ENCODE measurements at regions not wholly inside any gene's neighbourhood (a gene's known extent, or its start where the extent isn't known, plus 50 kb on each side); places are given as distances from the start of the nearest gene placed in this dataset.

DNA sequence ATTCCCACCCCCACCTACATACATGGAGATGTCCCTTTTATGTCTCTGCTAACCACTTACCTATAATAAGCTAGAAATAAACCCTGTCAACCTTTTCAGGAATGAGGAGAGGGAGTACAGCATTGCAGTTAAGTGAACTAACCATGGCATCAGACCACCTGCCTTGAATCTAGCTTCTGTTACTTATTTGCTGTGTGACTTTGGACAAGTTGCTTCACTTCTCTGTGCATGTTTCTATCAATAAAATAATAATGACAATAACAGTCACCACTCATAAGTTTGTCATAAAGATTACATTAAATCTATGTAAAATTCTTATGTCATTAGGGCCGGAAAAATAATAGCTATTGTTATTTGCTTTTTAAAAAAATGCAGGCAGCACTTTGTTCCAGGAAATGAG is 881.1 kb upstream of the AUTS2 start:
- WGBS (ENCODE audit: insufficient coverage), result no CpG with 5 or more reads among the region's 1 CpG
- no peaks in the 10 kb centered on the region for H3K27me3 Mint-ChIP-seq
- no peak for DNase-seq
- POLR2A ChIA-PET, result no interaction called here
- Histone ChIP-seq H3K27ac (ENCODE audit: low read length) (no peak overlapping the region), H3K36me3 (ENCODE audit: control insufficient read depth in 2 of 2, extremely low read depth in 1 of 2, insufficient read depth in 1 of 2, low read length in 1 of 2) (no peaks in the 10 kb centered on the region), H3K4me3 (ENCODE audit: control insufficient read depth in 1 of 2, extremely low read depth in 1 of 2, low read length in 1 of 2) (no peak overlapping the region), H3K4me1 (ENCODE audit: control insufficient read depth in 1 of 2, extremely low read depth in 1 of 2, insufficient read depth in 2 of 2, low read length in 2 of 2) (no peaks in the 10 kb centered on the region), H3K9me3 (no peaks in the 10 kb centered on the region), H3K27me3 (replicated peaks in 1 of 2; ENCODE audit: control insufficient read depth in 2 of 2, extremely low read depth in 1 of 2, insufficient read depth in 2 of 2, low read length in 1 of 2) (no peaks in the 10 kb centered on the region)
- peaks cover 2 to 6% (median 4%) of the 10 kb centered on the region in 3 donors for H3K9me3 Mint-ChIP-seq
- H3K27ac Mint-ChIP-seq, result no peak overlapping the region
- no peak for ATAC-seq (replicated peaks in 1 of 4)
- H3K4me1 Mint-ChIP-seq, result no peaks in the 10 kb centered on the region
- H3K4me3 Mint-ChIP-seq, result no peak overlapping the region
- CTCF ChIA-PET, result interaction anchor here in 1 of 2 donors (0.6 to 0.7 kb wide), 3 partner anchors 8 to 1306 kb away, joined by 3 to 4 read pairs (median 3); no protein-coding TSS in a partner anchor
- no peaks in the 10 kb centered on the region for H3K36me3 Mint-ChIP-seq

GRCh38 chr7:68718097-68718551 is 880.2 kb upstream of the AUTS2 start:
- POLR2A ChIA-PET, result no interaction called here
- Histone ChIP-seq H3K4me3 (ENCODE audit: control insufficient read depth in 1 of 2, extremely low read depth in 1 of 2, low read length in 1 of 2) (no peak overlapping the region), H3K27ac (ENCODE audit: low read length) (no peak overlapping the region), H3K9me3 (no peaks in the 10 kb centered on the region), H3K27me3 (replicated peaks in 1 of 2; ENCODE audit: control insufficient read depth in 2 of 2, extremely low read depth in 1 of 2, insufficient read depth in 2 of 2, low read length in 1 of 2) (no peaks in the 10 kb centered on the region), H3K4me1 (ENCODE audit: control insufficient read depth in 1 of 2, extremely low read depth in 1 of 2, insufficient read depth in 2 of 2, low read length in 2 of 2) (no peaks in the 10 kb centered on the region), H3K36me3 (ENCODE audit: control insufficient read depth in 2 of 2, extremely low read depth in 1 of 2, insufficient read depth in 1 of 2, low read length in 1 of 2) (no peaks in the 10 kb centered on the region)
- CTCF ChIA-PET, result no interaction called here
- ATAC-seq (replicated peaks in 1 of 4) (no peak), DNase-seq (no peak)
- no peak overlapping the region for H3K4me3 Mint-ChIP-seq
- no peaks in the 10 kb centered on the region for H3K27me3 Mint-ChIP-seq
- H3K27ac Mint-ChIP-seq, result no peak overlapping the region
- no CpG with 5 or more reads among the region's 1 CpG for WGBS (ENCODE audit: insufficient coverage)
- peaks cover 8 to 9% (median 9%) of the 10 kb centered on the region in 3 donors for H3K9me3 Mint-ChIP-seq
- H3K36me3 Mint-ChIP-seq, result no peaks in the 10 kb centered on the region
- no peaks in the 10 kb centered on the region for H3K4me1 Mint-ChIP-seq

GRCh38 chr7:68720697-68721096 is 877.6 kb upstream of the AUTS2 start:
- DNase-seq (no peak), ATAC-seq (replicated peaks in 1 of 4) (no peak)
- Histone ChIP-seq H3K36me3 (ENCODE audit: control insufficient read depth in 2 of 2, extremely low read depth in 1 of 2, insufficient read depth in 1 of 2, low read length in 1 of 2) (no peaks in the 10 kb centered on the region), H3K27me3 (replicated peaks in 1 of 2; ENCODE audit: control insufficient read depth in 2 of 2, extremely low read depth in 1 of 2, insufficient read depth in 2 of 2, low read length in 1 of 2) (no peaks in the 10 kb centered on the region), H3K27ac (ENCODE audit: low read length) (no peak overlapping the region), H3K4me1 (ENCODE audit: control insufficient read depth in 1 of 2, extremely low read depth in 1 of 2, insufficient read depth in 2 of 2, low read length in 2 of 2) (no peaks in the 10 kb centered on the region), H3K4me3 (ENCODE audit: control insufficient read depth in 1 of 2, extremely low read depth in 1 of 2, low read length in 1 of 2) (no peak overlapping the region), H3K9me3 (no peaks in the 10 kb centered on the region)
- H3K36me3 Mint-ChIP-seq, result no peaks in the 10 kb centered on the region
- H3K4me1 Mint-ChIP-seq, result no peaks in the 10 kb centered on the region
- no peak overlapping the region for H3K27ac Mint-ChIP-seq
- ChIA-PET CTCF (no interaction called here), POLR2A (no interaction called here)
- no peaks in the 10 kb centered on the region for H3K27me3 Mint-ChIP-seq
- 73% methylated on average over 3 of the region's 5 CpGs for WGBS (ENCODE audit: insufficient coverage)
- no peak overlapping the region for H3K4me3 Mint-ChIP-seq
- H3K9me3 Mint-ChIP-seq, result peaks cover 8 to 16% (median 12%) of the 10 kb centered on the region in 3 donors

DNA sequence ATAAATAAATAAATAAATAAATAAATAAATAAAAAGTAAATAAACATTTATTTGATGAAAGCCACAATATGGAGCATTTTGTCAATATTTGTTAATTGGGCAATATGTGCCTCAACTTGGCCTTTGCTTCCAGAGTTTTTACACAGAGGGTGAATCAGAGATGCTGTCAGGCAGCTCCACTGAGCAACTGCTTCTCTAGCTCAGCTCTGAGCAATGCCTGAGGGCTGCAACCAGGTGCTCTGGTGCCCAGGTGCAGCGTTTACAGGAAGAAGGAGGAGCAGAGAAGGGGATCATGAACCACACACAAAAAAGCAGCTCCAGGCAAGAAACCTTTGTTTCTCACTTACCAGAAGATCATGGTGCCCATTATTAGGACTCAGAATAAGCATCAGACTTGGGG is 876.2 kb upstream of the AUTS2 start:
- Histone ChIP-seq H3K4me3 (ENCODE audit: control insufficient read depth in 1 of 2, extremely low read depth in 1 of 2, low read length in 1 of 2) (no peak overlapping the region), H3K36me3 (ENCODE audit: control insufficient read depth in 2 of 2, extremely low read depth in 1 of 2, insufficient read depth in 1 of 2, low read length in 1 of 2) (no peaks in the 10 kb centered on the region), H3K27ac (ENCODE audit: low read length) (no peak overlapping the region), H3K4me1 (ENCODE audit: control insufficient read depth in 1 of 2, extremely low read depth in 1 of 2, insufficient read depth in 2 of 2, low read length in 2 of 2) (no peaks in the 10 kb centered on the region), H3K27me3 (replicated peaks in 1 of 2; ENCODE audit: control insufficient read depth in 2 of 2, extremely low read depth in 1 of 2, insufficient read depth in 2 of 2, low read length in 1 of 2) (no peaks in the 10 kb centered on the region), H3K9me3 (no peaks in the 10 kb centered on the region)
- no peak overlapping the region for H3K27ac Mint-ChIP-seq
- no CpG with 5 or more reads among the region's 1 CpG for WGBS (ENCODE audit: insufficient coverage)
- ATAC-seq (replicated peaks in 1 of 4), result no peak
- peaks cover 7 to 16% (median 12%) of the 10 kb centered on the region in 3 donors for H3K9me3 Mint-ChIP-seq
- POLR2A ChIA-PET, result no interaction called here
- no peak overlapping the region for H3K4me3 Mint-ChIP-seq
- no peaks in the 10 kb centered on the region for H3K36me3 Mint-ChIP-seq
- DNase-seq, result no peak
- H3K27me3 Mint-ChIP-seq, result no peaks in the 10 kb centered on the region
- CTCF ChIA-PET, result no interaction called here
- H3K4me1 Mint-ChIP-seq, result no peaks in the 10 kb centered on the region

GRCh38 chr7:68724965-68725364 is 873.3 kb upstream of the AUTS2 start:
- no peaks in the 10 kb centered on the region for H3K27me3 ChIP-seq (replicated peaks in 1 of 2; ENCODE audit: control insufficient read depth in 2 of 2, extremely low read depth in 1 of 2, insufficient read depth in 2 of 2, low read length in 1 of 2)
- H3K4me3 Mint-ChIP-seq, result no peak overlapping the region
- H3K4me3 ChIP-seq (ENCODE audit: control insufficient read depth in 1 of 2, extremely low read depth in 1 of 2, low read length in 1 of 2), result no peak overlapping the region
- ChIA-PET POLR2A (no interaction called here), CTCF (no interaction called here)
- ATAC-seq (replicated peaks in 1 of 4) (no peak), DNase-seq (no peak)
- H3K4me1 Mint-ChIP-seq, result no peaks in the 10 kb centered on the region
- H3K9me3 ChIP-seq, result no peaks in the 10 kb centered on the region
- H3K27ac ChIP-seq (ENCODE audit: low read length), result no peak overlapping the region
- H3K36me3 Mint-ChIP-seq, result no peaks in the 10 kb centered on the region
- no peaks in the 10 kb centered on the region for H3K36me3 ChIP-seq (ENCODE audit: control insufficient read depth in 2 of 2, extremely low read depth in 1 of 2, insufficient read depth in 1 of 2, low read length in 1 of 2)
- peaks cover 7 to 19% (median 16%) of the 10 kb centered on the region in 3 donors for H3K9me3 Mint-ChIP-seq
- H3K4me1 ChIP-seq (ENCODE audit: control insufficient read depth in 1 of 2, extremely low read depth in 1 of 2, insufficient read depth in 2 of 2, low read length in 2 of 2), result no peaks in the 10 kb centered on the region
- 40% methylated on average over 2 of the region's 6 CpGs for WGBS (ENCODE audit: insufficient coverage)
- no peaks in the 10 kb centered on the region for H3K27me3 Mint-ChIP-seq
- no peak overlapping the region for H3K27ac Mint-ChIP-seq

GRCh38 chr7:68725843-68726785 is 872.2 kb upstream of the AUTS2 start:
- no peaks in the 10 kb centered on the region for H3K4me1 ChIP-seq (ENCODE audit: control insufficient read depth in 1 of 2, extremely low read depth in 1 of 2, insufficient read depth in 2 of 2, low read length in 2 of 2)
- Mint-ChIP-seq H3K27me3 (no peaks in the 10 kb centered on the region), H3K4me1 (no peaks in the 10 kb centered on the region), H3K9me3 (peaks cover 7 to 21% (median 20%) of the 10 kb centered on the region in 3 donors), H3K27ac (no peak overlapping the region), H3K4me3 (no peak overlapping the region), H3K36me3 (no peaks in the 10 kb centered on the region)
- no peak overlapping the region for H3K27ac ChIP-seq (ENCODE audit: low read length)
- no peak for DNase-seq
- ChIA-PET CTCF (no interaction called here), POLR2A (no interaction called here)
- H3K4me3 ChIP-seq (ENCODE audit: control insufficient read depth in 1 of 2, extremely low read depth in 1 of 2, low read length in 1 of 2), result no peak overlapping the region
- H3K27me3 ChIP-seq (replicated peaks in 1 of 2; ENCODE audit: control insufficient read depth in 2 of 2, extremely low read depth in 1 of 2, insufficient read depth in 2 of 2, low read length in 1 of 2), result no peaks in the 10 kb centered on the region
- H3K36me3 ChIP-seq (ENCODE audit: control insufficient read depth in 2 of 2, extremely low read depth in 1 of 2, insufficient read depth in 1 of 2, low read length in 1 of 2), result no peaks in the 10 kb centered on the region
- WGBS (ENCODE audit: insufficient coverage), result 91% methylated on average over 5 of the region's 12 CpGs
- no peak for ATAC-seq (replicated peaks in 1 of 4)
- H3K9me3 ChIP-seq, result no peaks in the 10 kb centered on the region
